Panc1 (cell line): ENCODE measurements at regions not wholly inside any gene's neighbourhood (a gene's known extent, or its start where the extent isn't known, plus 50 kb on each side); places are given as distances from the start of the nearest gene placed in this dataset.
"Not testable (repeated sequence)": the region's sequence is repeated elsewhere in the genome, so short reads cannot be mapped to it uniquely, and the experiment has no call there.

Experiments used
- ATAC-seq: fragments of 200-7000 bp; cut with Tn5 transposase; 2 replicates; pipeline ENCODE4 v1.9.1; 2020; ENCODE audit warnings: mild to moderate bottlenecking, moderate library complexity
- BruUV-seq: library from RNA; stranded (reverse); fragments of 400-500 nt; replicated peaks from 2 replicates; lab custom pipeline; 2021; lab: Mats Ljungman, UMichigan
- CTCF ChIA-PET: fragments of 300-600 bp; sonication (Branson Sonifier 250); formaldehyde crosslinking; loops from one replicate; lab custom pipeline; 2022; ENCODE audit warnings: antibody characterized with exemption; lab: Charles Lee
- POLR2A ChIA-PET: fragments of 300-600 bp; sonication (Branson Sonifier 250); formaldehyde crosslinking; loops from one replicate; lab custom pipeline; 2022; ENCODE audit warnings: antibody characterized with exemption; lab: Charles Lee
- DNase-seq: peaks from one replicate; pipeline ENCODE4 v3.0.0-alpha.2; 2010; ENCODE audit warnings: low read depth, low spot score
- H3K27ac ChIP-seq: 2 replicates; pipeline ENCODE4 v1.5.1; 2011; ENCODE audit warnings: mild to moderate bottlenecking, low read length, inconsistent platforms
- H3K27me3 ChIP-seq: fragments of 200-500 bp; sonication (Bioruptor generic); 2 replicates; pipeline ENCODE4 v1.6.0; 2014; ENCODE audit warnings: low read length, inconsistent platforms; ENCODE audit not compliant: control insufficient read depth, insufficient read depth
- H3K36me3 ChIP-seq: fragments of 200-500 bp; sonication (Bioruptor generic); 2 replicates; pipeline ENCODE4 v1.5.1; 2014; ENCODE audit warnings: inconsistent platforms, mild to moderate bottlenecking, low read length, moderate library complexity; ENCODE audit not compliant: control insufficient read depth, insufficient read depth
- H3K4me1 ChIP-seq: 2 replicates; pipeline ENCODE4 v1.5.1; 2011; ENCODE audit warnings: inconsistent platforms, mild to moderate bottlenecking, low read length, moderate library complexity; ENCODE audit not compliant: control insufficient read depth, insufficient read depth
- H3K4me3 ChIP-seq, 2 experiments: 2 replicates each; pipeline ENCODE4 v1.5.1; 2011 to 2012; ENCODE audit warnings: low read depth in 2 of 2, low read length in 2 of 2, mild to moderate bottlenecking in 2 of 2, inconsistent platforms in 1 of 2, moderate library complexity in 1 of 2
- H3K9me3 ChIP-seq: fragments of 200-500 bp; sonication (Bioruptor generic); 2 replicates; pipeline ENCODE4 v1.5.1; 2014; ENCODE audit warnings: low read depth, mild to moderate bottlenecking, inconsistent platforms, low read length, moderate library complexity; ENCODE audit not compliant: control insufficient read depth, insufficient read depth
- CTCF ChIP-seq: fragments of 450-650 bp; IDR thresholded peaks from 2 replicates; pipeline ENCODE4 v1.5.1; 2017; ENCODE audit warnings: mild to moderate bottlenecking
- POLR2AphosphoS5 ChIP-seq: IDR thresholded peaks from 2 replicates; pipeline ENCODE4 v1.6.1; 2012; ENCODE audit warnings: mild to moderate bottlenecking, low read depth, low read length, moderate library complexity
- REST ChIP-seq, 2 experiments: IDR thresholded peaks; 2 replicates each; pipeline ENCODE4 v1.6.1; 2011 to 2012; ENCODE audit warnings: low read depth in 2 of 2, control low read depth in 1 of 2, low read length in 1 of 2, mild to moderate bottlenecking in 1 of 2, moderate library complexity in 1 of 2; ENCODE audit not compliant: insufficient read depth in 1 of 2
- SIN3A ChIP-seq: IDR thresholded peaks from 2 replicates; pipeline ENCODE4 v1.6.1; 2012; ENCODE audit warnings: low read depth, mild to moderate bottlenecking, low read length, moderate library complexity, borderline replicate concordance; ENCODE audit not compliant: insufficient read depth
- TCF7L2 ChIP-seq: IDR thresholded peaks from 2 replicates; pipeline ENCODE4 v1.6.1; 2011; ENCODE audit warnings: mild to moderate bottlenecking, low read depth, low read length, inconsistent platforms
- in situ Hi-C: cut with HindIII; loops from 2 replicates; pipeline ENCODE4 v1.10.0; 2016; ENCODE audit warnings: low sequenced_read_pairs, low pct_unique_long_range_greater_than_20kb
- intact Hi-C: fragments of 100-400 bp; cut with micrococcal nuclease; formaldehyde crosslinking; loops from one replicate; pipeline ENCODE4 v1.10.0; 2022; ENCODE audit not compliant: unreplicated experiment

DNA sequence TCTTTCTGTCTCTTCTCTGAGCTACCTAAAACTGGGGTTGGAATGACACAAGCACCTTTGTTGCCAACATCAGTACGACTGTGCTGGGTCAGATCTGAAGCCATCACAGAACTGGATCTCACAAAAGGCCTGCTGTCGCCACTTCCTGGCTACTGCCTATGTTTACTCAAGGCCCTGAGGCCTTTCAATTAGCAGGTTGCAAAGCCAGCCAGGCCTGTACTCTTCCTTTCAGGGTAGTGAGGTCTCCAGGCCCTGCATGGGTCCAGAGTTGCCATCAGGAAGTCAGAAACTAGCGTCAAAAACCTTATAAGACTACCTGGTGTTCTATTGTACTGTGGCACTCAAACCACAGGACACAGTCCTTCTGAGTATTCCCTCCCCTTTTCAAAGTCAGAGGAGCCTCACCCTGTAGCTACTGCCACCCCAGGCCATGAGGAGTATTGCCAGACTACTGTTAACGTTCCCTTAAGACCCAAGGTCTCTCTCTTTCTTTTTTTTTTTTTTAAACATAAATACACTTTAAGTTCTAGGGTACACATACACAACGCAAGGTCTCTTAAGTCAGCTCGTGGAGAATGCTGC is 937.4 kb upstream of the GJE1 start:
- POLR2A ChIA-PET, result no interaction called here
- no peak overlapping the region for H3K4me3 ChIP-seq
- DNase-seq (no peak), ATAC-seq (no peak)
- in situ Hi-C loops (no loop called here), intact Hi-C loops (no loop called here)
- no TSS peak for BruUV-seq
- CTCF ChIA-PET, result interaction anchor here (0.7 kb wide), 1 partner anchor 218 kb away, joined by 4 read pairs; no protein-coding TSS in a partner anchor
- no peak overlapping the region for H3K27ac ChIP-seq
- no peaks in the 10 kb centered on the region for H3K9me3 ChIP-seq
- H3K27me3 ChIP-seq, result no peaks in the 10 kb centered on the region
- H3K4me1 ChIP-seq, result no peaks in the 10 kb centered on the region
- TF ChIP-seq CTCF (no peak), POLR2AphosphoS5 (no peak), TCF7L2 (no peak), REST (IDR thresholded peaks at IDR 0.05; ENCODE audit: insufficient read depth in 1 of 2, low read depth in 2 of 2, low read length in 1 of 2) (no peak), SIN3A (no peak)
- H3K36me3 ChIP-seq, result no peaks in the 10 kb centered on the region

DNA sequence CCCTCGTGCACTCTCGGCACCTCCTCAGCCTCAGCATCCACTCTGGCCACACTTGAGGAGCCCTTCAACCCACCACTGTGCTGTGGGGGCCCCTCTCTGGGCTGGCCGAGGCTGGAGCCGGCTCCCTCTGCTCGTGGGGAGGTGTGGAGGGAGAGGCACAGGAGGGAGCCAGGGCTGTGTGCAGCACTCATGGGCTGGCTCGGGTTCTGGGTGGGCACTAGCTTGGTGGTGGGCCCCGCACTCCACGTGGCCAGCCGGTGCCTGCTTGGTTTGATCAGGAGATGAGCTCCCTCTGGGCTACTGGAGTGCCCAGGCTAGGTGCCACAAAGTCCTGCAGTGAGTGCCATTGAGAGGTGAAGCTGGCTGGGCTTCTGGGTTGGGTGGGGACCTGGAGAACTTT is 949.4 kb upstream of the GJE1 start:
- intact Hi-C loops, result no loop called here
- no peak for DNase-seq
- ATAC-seq, result no peak
- Histone ChIP-seq H3K36me3 (no peaks in the 10 kb centered on the region), H3K9me3 (peaks cover 3% of the 10 kb centered on the region; the same call in 1 of the 2 replicates), H3K27ac (no peak overlapping the region), H3K4me1 (no peaks in the 10 kb centered on the region), H3K27me3 (no peaks in the 10 kb centered on the region), H3K4me3 (no peak overlapping the region)
- CTCF ChIA-PET, result no interaction called here
- TF ChIP-seq CTCF (no peak), REST (IDR thresholded peaks at IDR 0.05; ENCODE audit: insufficient read depth in 1 of 2, low read depth in 2 of 2, low read length in 1 of 2) (no peak), TCF7L2 (no peak), POLR2AphosphoS5 (no peak), SIN3A (no peak)
- POLR2A ChIA-PET, result no interaction called here
- in situ Hi-C loops, result no loop called here
- no TSS peak for BruUV-seq

DNA sequence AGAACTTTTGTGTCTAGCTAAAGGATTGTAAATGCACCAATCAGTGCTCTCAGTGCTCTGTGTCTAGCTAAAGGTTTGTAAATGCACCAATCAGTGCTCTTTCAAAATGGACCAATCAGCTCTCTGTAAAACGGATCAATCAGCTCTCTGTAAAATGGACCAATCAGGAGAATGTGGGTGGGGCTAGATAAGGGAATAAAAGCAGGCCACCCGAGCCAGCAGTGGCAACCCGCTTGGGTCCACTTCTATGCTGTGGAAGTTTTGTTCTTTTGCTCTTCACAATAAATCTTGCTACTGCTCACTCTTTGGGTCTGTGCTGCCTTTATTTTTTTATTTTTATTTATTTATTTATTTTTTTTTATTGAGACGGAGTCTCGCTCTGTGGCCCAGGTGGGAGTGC is 957.3 kb upstream of the GJE1 start:
- H3K27ac ChIP-seq, intact Hi-C loops, ATAC-seq, H3K36me3 ChIP-seq, H3K4me1 ChIP-seq, in situ Hi-C loops, CTCF ChIA-PET, H3K27me3 ChIP-seq, BruUV-seq, H3K4me3 ChIP-seq, H3K9me3 ChIP-seq, DNase-seq, POLR2A ChIA-PET: not testable (repeated sequence)
